ENCODE measurements at regions not wholly inside any gene's neighbourhood (a gene's known extent, or its start where the extent isn't known, plus 50 kb on each side); places are given as distances from the start of the nearest gene placed in this dataset.

GRCh38 chr12:119245904-119246494 lies 67.3 kb downstream of the HSPB8 start:
- no CpG with 5 or more reads among the region's 2 CpGs for WGBS, 2 donors (ENCODE audit: extremely low coverage in 2 of 2, insufficient read length in 2 of 2, insufficient replicate concordance in 1 of 2)
- no peak overlapping the region for H3K23ac ChIP-seq (ENCODE audit: low read depth, low read length, poor library complexity)
- H2BK5ac ChIP-seq (ENCODE audit: low read length) = no peak overlapping the region
- H4K8ac ChIP-seq (ENCODE audit: low read depth, low read length) = no peak overlapping the region
- H3K36me3 ChIP-seq (replicated peaks in 1 of 2; ENCODE audit: control insufficient read depth in 2 of 2, insufficient read depth in 2 of 2, low read length in 2 of 2) = no peaks in the 10 kb centered on the region
- H2AK5ac ChIP-seq (ENCODE audit: low read depth, low read length) = no peak overlapping the region
- H4K91ac ChIP-seq (ENCODE audit: low read depth, low read length, poor library complexity) = no peak overlapping the region
- H2BK12ac ChIP-seq (ENCODE audit: low read length) = no peak overlapping the region
- H3K18ac ChIP-seq (ENCODE audit: low read length) = no peak overlapping the region
- no peak overlapping the region for H3K27ac ChIP-seq (replicated peaks; ENCODE audit: low read length)
- H3K9me3 ChIP-seq (replicated peaks in 1 of 2; ENCODE audit: control insufficient read depth in 2 of 2, insufficient read depth in 1 of 2, low read depth in 1 of 2, low read length in 2 of 2) = no peaks in the 10 kb centered on the region
- H3K27me3 ChIP-seq (ENCODE audit: control insufficient read depth in 3 of 3, insufficient read depth in 3 of 3, low read depth in 1 of 3, low read length in 3 of 3) = no peaks in the 10 kb centered on the region
- no peak overlapping the region for H3K14ac ChIP-seq (ENCODE audit: low read length)
- no peaks in the 10 kb centered on the region for H3K79me1 ChIP-seq (ENCODE audit: low read depth, low read length)
- no peak for DNase-seq (ENCODE audit: low spot score)
- H3K4me3 ChIP-seq (ENCODE audit: low read length in 2 of 2) = no peak overlapping the region
- no peak overlapping the region for H3K4me2 ChIP-seq (ENCODE audit: insufficient read depth, low read length, poor library complexity, severe bottlenecking)
- H3K9ac ChIP-seq (ENCODE audit: low read depth, low read length, poor library complexity) = no peak overlapping the region
- no peak overlapping the region for H3K4ac ChIP-seq (ENCODE audit: low read length)
- no peak overlapping the region for H2BK15ac ChIP-seq (ENCODE audit: low read length)
- no peaks in the 10 kb centered on the region for H3K4me1 ChIP-seq (ENCODE audit: control insufficient read depth in 2 of 2, insufficient read depth in 1 of 2, low read depth in 1 of 2, low read length in 2 of 2)
- no peak overlapping the region for H2AFZ ChIP-seq (ENCODE audit: low read length)
- H2BK120ac ChIP-seq (ENCODE audit: low read depth, low read length) = no peak overlapping the region

- H3K18ac ChIP-seq (ENCODE audit: low read length) = peak overlapping the region; percentile 22
- no peak overlapping the region for H2BK120ac ChIP-seq (ENCODE audit: low read depth, low read length)
These were observed 68.4 kb downstream of the HSPB8 start for GRCh38 chr12:119247007-119247719.

GRCh38 chr12:119247720-119248043 lies 69.0 kb downstream of the HSPB8 start:
- no peak for DNase-seq (ENCODE audit: low spot score)
- Histone ChIP-seq H2AK5ac (ENCODE audit: low read depth, low read length) (no peak overlapping the region), H3K4me2 (ENCODE audit: insufficient read depth, low read length, poor library complexity, severe bottlenecking) (no peak overlapping the region)

More at GRCh38 chr12:119247007-119247719, 68.4 kb downstream of the HSPB8 start:
- Histone ChIP-seq H2AK5ac (ENCODE audit: low read depth, low read length) (no peak overlapping the region), H2BK15ac (ENCODE audit: low read length) (no peak overlapping the region), H4K91ac (ENCODE audit: low read depth, low read length, poor library complexity) (no peak overlapping the region), H3K9me3 (replicated peaks in 1 of 2; ENCODE audit: control insufficient read depth in 2 of 2, insufficient read depth in 1 of 2, low read depth in 1 of 2, low read length in 2 of 2) (no peaks in the 10 kb centered on the region), H3K79me1 (ENCODE audit: low read depth, low read length) (no peaks in the 10 kb centered on the region), H3K14ac (ENCODE audit: low read length) (no peak overlapping the region), H3K4me2 (ENCODE audit: insufficient read depth, low read length, poor library complexity, severe bottlenecking) (no peak overlapping the region), H2BK12ac (ENCODE audit: low read length) (no peak overlapping the region), H2AFZ (ENCODE audit: low read length) (no peak overlapping the region), H4K8ac (ENCODE audit: low read depth, low read length) (no peak overlapping the region), H3K36me3 (replicated peaks in 1 of 2; ENCODE audit: control insufficient read depth in 2 of 2, insufficient read depth in 2 of 2, low read length in 2 of 2) (no peaks in the 10 kb centered on the region), H3K27me3 (ENCODE audit: control insufficient read depth in 3 of 3, insufficient read depth in 3 of 3, low read depth in 1 of 3, low read length in 3 of 3) (no peaks in the 10 kb centered on the region), H3K23ac (ENCODE audit: low read depth, low read length, poor library complexity) (no peak overlapping the region), H3K4me3 (ENCODE audit: low read length in 2 of 2) (no peak overlapping the region), H2BK5ac (ENCODE audit: low read length) (no peak overlapping the region), H3K9ac (ENCODE audit: low read depth, low read length, poor library complexity) (no peak overlapping the region), H3K4ac (ENCODE audit: low read length) (no peak overlapping the region), H3K4me1 (ENCODE audit: control insufficient read depth in 2 of 2, insufficient read depth in 1 of 2, low read depth in 1 of 2, low read length in 2 of 2) (no peaks in the 10 kb centered on the region), H3K27ac (replicated peaks; ENCODE audit: low read length) (no peak overlapping the region)
- WGBS, 2 donors (ENCODE audit: extremely low coverage in 2 of 2, insufficient read length in 2 of 2, insufficient replicate concordance in 1 of 2) = no CpG with 5 or more reads among the region's 6 CpGs
- no peak for DNase-seq (ENCODE audit: low spot score)

GRCh38 chr12:119249383-119250155 lies 70.8 kb downstream of the HSPB8 start:
- DNase-seq (ENCODE audit: low spot score) = no peak
- Histone ChIP-seq H3K4me3 (ENCODE audit: low read length in 2 of 2) (no peak overlapping the region), H3K23ac (ENCODE audit: low read depth, low read length, poor library complexity) (no peak overlapping the region)

More at GRCh38 chr12:119247720-119248043, 69.0 kb downstream of the HSPB8 start:
- Histone ChIP-seq H4K8ac (ENCODE audit: low read depth, low read length) (no peak overlapping the region), H3K4me1 (ENCODE audit: control insufficient read depth in 2 of 2, insufficient read depth in 1 of 2, low read depth in 1 of 2, low read length in 2 of 2) (no peaks in the 10 kb centered on the region), H2AFZ (ENCODE audit: low read length) (no peak overlapping the region), H3K23ac (ENCODE audit: low read depth, low read length, poor library complexity) (no peak overlapping the region), H3K27ac (replicated peaks; ENCODE audit: low read length) (no peak overlapping the region), H3K4ac (ENCODE audit: low read length) (no peak overlapping the region), H3K27me3 (ENCODE audit: control insufficient read depth in 3 of 3, insufficient read depth in 3 of 3, low read depth in 1 of 3, low read length in 3 of 3) (no peaks in the 10 kb centered on the region), H3K9ac (ENCODE audit: low read depth, low read length, poor library complexity) (no peak overlapping the region), H2BK5ac (ENCODE audit: low read length) (no peak overlapping the region), H3K36me3 (replicated peaks in 1 of 2; ENCODE audit: control insufficient read depth in 2 of 2, insufficient read depth in 2 of 2, low read length in 2 of 2) (no peaks in the 10 kb centered on the region), H3K18ac (ENCODE audit: low read length) (no peak overlapping the region), H3K79me1 (ENCODE audit: low read depth, low read length) (no peaks in the 10 kb centered on the region), H2BK12ac (ENCODE audit: low read length) (no peak overlapping the region), H3K4me3 (ENCODE audit: low read length in 2 of 2) (no peak overlapping the region), H2BK15ac (ENCODE audit: low read length) (no peak overlapping the region), H3K9me3 (replicated peaks in 1 of 2; ENCODE audit: control insufficient read depth in 2 of 2, insufficient read depth in 1 of 2, low read depth in 1 of 2, low read length in 2 of 2) (no peaks in the 10 kb centered on the region), H2BK120ac (ENCODE audit: low read depth, low read length) (no peak overlapping the region), H4K91ac (ENCODE audit: low read depth, low read length, poor library complexity) (no peak overlapping the region), H3K14ac (ENCODE audit: low read length) (no peak overlapping the region)

More at GRCh38 chr12:119249383-119250155, 70.8 kb downstream of the HSPB8 start:
- Histone ChIP-seq H3K9me3 (replicated peaks in 1 of 2; ENCODE audit: control insufficient read depth in 2 of 2, insufficient read depth in 1 of 2, low read depth in 1 of 2, low read length in 2 of 2) (no peaks in the 10 kb centered on the region), H3K18ac (ENCODE audit: low read length) (no peak overlapping the region), H2AFZ (ENCODE audit: low read length) (no peak overlapping the region), H3K4me2 (ENCODE audit: insufficient read depth, low read length, poor library complexity, severe bottlenecking) (no peak overlapping the region), H2BK5ac (ENCODE audit: low read length) (no peak overlapping the region), H2BK15ac (ENCODE audit: low read length) (no peak overlapping the region), H2AK5ac (ENCODE audit: low read depth, low read length) (no peak overlapping the region), H2BK12ac (ENCODE audit: low read length) (no peak overlapping the region), H3K4ac (ENCODE audit: low read length) (no peak overlapping the region), H3K27me3 (ENCODE audit: control insufficient read depth in 3 of 3, insufficient read depth in 3 of 3, low read depth in 1 of 3, low read length in 3 of 3) (no peaks in the 10 kb centered on the region), H4K91ac (ENCODE audit: low read depth, low read length, poor library complexity) (no peak overlapping the region), H3K36me3 (replicated peaks in 1 of 2; ENCODE audit: control insufficient read depth in 2 of 2, insufficient read depth in 2 of 2, low read length in 2 of 2) (no peaks in the 10 kb centered on the region), H3K27ac (replicated peaks; ENCODE audit: low read length) (no peak overlapping the region), H3K79me1 (ENCODE audit: low read depth, low read length) (no peaks in the 10 kb centered on the region), H2BK120ac (ENCODE audit: low read depth, low read length) (no peak overlapping the region), H3K14ac (ENCODE audit: low read length) (no peak overlapping the region), H3K4me1 (ENCODE audit: control insufficient read depth in 2 of 2, insufficient read depth in 1 of 2, low read depth in 1 of 2, low read length in 2 of 2) (no peaks in the 10 kb centered on the region), H3K9ac (ENCODE audit: low read depth, low read length, poor library complexity) (no peak overlapping the region), H4K8ac (ENCODE audit: low read depth, low read length) (no peak overlapping the region)
- WGBS, 2 donors (ENCODE audit: extremely low coverage in 2 of 2, insufficient read length in 2 of 2, insufficient replicate concordance in 1 of 2) = no CpG with 5 or more reads among the region's 11 CpGs
